ENCODE measurements at regions not wholly inside any gene's neighbourhood (a gene's known extent, or its start where the extent isn't known, plus 50 kb on each side); places are given as distances from the start of the nearest gene placed in this dataset.

DNA sequence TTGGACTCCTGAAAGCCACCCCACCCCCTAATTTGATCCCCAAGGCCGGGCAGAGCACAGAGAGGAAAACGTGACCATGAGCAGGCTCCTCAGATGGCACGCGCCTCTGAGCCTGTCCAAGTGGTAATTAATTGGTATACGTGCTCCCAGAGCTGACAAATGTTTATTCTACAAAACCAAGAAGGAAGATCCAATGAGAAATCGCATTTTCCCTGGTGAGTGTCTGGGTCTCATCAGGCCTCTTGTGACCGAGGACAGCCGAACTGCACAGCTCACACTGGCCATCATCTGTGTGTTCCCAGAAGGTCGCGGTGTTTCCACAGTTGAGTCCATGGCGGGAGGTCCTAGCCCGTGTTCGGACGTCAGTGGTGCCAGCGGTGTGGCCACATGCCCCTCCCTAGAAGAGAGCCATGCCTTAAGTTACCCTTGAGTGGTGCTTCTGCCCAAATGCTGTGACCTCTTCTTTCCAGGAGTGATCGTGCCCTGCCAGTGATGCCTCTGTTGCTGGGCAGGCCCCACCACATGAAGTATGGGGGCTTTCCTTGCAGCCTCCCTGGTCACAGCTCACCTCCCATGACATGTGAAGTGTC is 317.5 kb upstream of the RTL1 start:
- DNase-seq = no peak

DNA sequence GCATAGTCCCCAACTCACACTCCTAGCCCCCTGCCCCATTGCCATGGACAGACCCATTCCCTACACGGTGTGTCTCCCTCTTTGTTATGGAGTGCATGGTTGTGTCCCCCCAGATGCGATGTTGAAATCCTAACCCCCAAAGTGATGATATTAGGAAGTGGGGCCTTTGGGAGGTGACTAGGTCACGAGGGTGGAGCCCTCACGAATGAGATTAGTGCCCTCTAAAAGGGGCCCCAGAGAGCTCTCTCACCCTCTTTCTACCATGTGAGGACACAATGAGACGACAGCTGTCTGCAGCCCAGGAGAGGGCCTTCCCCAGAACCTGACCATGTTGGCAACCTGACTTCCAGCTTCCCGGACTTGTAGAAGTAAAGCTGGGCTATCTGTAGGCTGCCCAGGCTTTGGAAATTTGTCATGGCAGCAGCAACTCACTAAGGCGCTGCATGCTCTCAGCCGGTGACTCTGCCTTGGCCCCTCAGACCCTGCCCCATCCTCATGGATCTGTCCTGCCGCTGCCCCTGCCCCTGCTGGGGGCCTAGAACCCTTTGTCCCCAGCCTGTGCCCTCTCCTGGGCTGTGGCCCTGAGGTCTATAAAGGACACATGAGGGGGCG is 318.1 kb upstream of the RTL1 start:
- DNase-seq = no peak

DNA sequence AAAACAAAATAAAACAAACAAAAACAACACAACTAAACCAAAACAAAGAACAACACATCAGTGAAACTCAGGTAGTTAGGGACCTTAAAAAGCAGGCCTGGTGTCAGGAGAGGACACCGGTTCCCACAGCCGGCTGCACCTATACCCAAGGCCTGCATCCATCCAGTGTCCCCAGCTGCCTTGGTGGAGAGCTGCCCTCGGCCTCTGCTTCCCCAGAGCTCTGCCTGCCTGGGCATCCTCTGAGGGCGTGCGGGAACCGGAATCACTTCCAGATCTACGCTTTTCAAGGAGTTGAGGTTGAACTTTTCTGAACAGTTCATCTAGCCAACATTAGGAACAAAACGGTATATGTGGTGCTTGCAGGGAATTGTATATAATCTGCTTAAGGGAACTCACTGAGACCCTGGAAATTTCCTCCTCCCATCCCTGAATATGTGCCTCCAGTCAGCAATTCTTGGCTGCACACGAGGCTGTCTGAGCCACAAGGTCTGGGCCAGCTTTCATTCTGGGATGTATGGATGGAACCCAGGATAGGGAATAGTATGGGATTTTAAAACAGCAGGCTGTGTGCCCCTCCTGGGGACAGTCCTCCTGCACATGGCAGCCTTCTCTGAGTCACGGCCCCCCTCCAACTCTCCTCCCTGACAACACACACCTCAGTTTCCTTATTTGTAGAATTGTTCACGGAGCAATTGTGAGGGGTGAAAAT is 319.0 kb upstream of the RTL1 start:
- no peak for DNase-seq

DNA sequence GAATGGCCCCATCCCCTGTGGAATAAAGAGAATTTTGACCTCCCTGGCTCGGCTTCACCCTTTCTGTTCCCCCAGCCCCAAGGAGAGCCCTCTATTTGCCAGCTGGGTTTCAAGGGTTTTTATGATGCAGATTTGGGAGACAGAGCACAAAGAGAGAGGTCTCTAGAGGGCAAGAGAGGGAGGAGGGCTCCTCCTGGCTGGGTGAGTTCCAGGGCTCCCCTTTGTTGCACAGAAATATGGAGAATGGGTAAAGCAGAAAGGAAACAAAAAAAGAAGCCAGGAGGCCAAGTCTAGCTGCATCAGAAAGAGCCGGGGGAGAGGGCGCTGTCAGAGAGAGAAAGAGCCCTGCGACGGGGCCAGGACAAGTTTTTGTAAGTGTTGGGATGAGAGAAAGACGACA is 319.6 kb upstream of the RTL1 start:
- DNase-seq = no peak

DNA sequence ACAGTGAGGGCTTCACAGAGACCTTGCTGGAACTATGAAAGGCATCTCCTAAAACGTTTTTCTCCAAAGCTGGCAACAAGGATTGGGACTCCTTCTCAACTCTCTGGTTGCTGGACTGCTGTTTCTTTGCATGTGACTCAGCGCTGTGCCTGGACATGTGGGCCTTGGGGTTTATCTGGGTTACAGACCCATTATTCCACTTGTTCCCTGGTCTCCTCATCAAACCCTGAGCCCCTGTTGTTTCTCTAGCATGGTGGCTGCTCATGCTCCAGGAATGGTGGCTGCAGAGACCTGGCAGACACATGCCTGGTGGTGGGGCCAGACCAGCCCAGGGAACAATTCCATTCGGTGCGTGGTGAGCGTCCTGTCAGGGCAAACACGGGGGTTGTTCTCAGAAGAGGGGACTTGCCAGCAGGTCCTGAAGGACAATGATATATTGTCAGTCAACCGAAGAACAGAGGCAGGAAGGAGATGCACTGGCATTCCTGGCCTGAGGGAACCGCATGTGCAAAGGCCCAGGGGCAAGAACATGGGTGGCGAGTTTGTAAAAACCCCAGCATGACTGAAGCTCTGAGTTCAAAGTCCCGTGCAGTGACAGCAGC is 320.1 kb upstream of the RTL1 start:
- no peak for DNase-seq

DNA sequence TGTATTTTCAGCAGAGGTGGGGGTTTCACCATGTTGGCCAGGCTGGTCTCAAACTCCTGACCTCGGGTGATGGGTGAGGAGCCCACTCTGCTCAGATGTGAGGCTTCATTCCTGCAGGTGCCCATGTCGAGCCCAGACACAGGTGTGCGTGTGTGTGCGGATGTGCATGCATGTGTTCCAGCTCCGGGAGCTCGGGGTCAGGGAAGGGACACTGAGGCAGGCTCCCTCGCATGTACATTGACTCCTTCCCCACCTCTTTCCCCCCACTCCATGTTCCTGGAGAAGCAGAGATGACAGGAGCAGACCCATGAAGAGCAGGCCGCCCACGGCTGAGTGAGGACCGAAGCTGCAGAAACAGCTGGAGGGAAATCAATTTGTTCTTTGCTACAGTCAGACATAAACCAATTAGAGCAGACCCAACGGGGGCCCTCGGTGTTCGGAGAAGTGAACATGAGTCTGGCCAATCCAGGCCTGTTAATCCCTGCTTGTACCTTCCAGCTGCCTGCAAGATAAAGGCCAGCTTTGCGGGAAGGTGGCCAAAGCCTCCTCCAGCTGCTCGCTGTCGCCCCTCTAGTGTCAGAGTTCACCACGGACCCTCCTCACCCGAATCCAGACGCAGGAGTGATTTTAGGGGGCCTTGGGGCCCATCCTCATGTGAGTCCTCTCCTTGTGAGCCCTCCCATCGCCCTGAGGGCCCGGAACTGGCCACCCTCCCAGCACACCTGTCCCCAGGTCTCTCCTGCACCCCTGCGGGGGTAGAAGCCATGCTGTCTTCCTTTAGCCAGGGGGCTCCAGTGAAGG is 321.0 kb upstream of the RTL1 start:
- DNase-seq = no peak

DNA sequence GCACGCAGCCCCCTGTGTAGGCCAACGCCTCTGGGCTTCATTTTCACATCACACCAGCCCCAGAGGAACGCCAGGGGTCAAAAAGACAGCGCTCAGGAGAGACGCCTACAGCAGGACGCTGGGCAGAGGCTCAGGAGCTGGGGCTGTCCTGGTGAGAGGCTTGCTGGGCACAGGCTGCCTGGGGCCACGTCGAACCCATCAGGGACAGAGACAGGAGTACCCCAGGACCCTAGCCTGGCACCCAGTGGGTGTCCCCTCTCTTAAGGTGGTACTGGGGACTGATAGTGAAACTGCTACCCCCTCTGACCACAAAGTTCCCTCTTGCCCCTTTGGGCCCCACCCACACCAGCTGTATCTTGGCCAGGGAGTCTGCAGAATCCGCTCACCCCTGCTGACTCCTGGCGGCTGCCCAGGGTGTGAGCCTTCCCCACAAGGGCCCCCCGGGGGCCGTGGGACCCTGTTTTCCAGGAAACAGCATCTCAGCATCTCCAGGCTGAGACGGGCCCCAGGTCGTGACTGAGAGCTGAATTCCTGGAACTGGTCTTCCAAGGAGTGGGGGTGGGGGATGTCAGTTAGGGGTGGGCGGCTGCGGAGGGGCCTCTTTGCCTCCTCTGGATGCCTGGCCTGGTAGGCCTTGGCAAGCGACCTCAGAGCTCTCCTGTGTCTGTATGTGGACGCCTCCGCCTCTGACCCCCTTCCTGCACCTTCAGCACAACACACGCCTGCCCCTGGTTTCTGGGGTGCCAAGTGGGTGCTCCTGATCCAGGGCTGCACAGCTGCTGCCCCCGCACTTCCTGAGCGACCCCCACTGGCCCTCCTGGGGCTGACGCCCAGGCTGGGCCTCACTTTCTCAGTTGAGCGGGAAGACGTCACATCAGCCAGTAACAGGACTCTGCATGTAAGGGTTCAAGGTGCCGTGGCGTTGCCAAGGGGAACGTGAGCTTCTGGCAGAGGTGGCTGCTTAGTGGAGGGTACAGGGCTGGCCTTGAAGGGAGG is 321.9 kb upstream of the RTL1 start:
- no peak for DNase-seq

DNA sequence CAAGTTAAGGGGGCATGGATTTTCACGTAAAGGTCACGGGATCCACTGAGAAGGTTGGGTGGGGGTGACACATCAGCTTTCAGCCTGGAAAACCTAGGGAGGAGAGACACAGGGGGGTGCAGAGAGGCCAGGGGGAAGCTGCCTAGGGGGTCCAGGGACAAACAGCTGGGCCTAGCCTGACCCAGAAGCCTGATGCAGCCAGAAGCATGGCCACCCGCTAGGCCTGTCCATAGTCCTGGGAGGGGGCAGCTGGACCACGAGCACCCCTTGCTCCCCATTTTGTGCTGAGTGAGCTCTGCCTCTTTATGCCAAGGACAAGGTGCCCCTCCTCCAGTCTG is 322.7 kb upstream of the RTL1 start:
- no peak for DNase-seq

DNA sequence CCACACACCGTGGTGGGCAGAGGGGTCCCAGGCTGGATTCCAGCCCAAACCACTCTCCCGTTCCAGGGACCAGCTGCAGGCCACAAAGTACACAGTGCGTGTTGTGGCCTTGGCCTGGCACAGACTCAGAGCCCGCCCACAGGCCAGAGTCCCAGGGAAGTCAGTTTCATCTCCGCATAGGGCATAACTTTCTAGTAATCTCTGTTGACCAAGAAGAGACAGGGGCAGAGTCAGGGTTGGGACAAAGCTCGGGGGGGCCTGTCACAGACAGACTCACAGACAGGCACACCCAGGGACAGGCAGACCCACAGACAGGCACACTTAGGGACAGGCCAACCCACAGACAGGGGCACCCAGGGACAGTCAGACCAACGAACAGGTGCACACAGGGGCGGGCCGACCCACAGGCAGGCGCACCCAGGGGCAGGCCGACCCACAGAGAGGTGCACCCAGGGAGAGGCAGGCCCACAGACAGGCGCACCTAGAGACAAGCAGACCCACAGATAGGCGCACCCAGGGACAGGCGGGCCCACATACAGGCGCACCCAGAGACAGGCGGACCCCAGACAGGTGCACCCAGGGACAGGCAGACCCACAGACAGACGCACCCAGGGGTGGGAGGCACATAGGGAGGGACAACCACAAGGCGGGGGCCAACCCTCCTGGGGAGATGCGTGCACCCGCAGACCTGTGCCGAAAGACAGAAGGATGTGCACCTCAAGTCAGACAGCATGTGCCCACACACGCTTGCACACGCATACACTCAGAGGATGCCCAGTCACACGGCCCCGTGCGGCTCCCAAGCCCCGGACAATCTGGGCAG is 323.3 kb upstream of the RTL1 start:
- DNase-seq = no peak

DNA sequence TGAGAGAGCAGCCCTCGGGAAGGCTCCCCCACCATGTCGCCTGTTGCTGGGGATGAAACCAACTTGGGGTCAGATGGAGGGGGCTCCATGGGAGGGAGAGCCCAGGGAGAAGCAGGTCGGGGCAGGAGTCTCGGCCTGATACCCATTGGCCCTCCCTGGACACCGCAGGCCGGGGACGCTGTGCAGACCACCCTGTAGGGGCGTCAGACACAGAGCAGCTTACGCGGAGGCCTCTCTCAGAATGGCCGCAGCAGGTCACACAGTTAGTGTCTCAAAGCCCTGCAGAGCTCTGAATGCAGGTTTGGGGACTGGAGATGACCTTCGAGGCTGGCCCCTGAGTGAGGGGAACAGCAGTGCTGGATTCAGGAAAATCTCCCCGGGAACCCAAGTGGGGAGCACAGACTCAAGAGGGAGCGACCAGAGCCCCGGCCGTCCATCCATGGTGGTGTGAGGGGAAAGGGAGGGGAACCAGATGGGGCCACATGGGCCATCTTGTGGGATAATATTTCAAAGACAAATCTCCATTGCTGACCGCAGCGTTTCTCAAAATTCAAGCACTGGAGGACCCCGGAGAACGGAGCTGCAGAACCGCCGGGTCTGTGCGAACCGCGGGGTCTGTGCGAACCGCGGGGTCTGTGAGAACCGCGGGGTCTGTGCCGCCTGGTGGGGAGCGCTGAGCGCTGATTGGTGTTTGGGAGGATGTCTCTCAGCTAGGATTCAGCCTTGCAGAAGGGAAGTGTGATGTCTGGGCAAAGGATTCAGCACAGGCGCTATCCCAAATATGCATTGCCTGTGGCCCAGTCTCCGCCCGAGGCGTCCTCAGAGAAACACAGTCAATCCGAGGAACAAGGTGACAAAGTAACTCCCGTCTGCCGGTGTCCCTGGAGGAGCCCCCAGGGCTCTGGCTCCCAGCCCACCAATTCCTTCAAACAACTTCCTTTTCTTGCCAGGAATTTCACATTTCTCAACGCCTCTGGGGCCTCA is 324.4 kb upstream of the RTL1 start:
- no peak for DNase-seq

DNA sequence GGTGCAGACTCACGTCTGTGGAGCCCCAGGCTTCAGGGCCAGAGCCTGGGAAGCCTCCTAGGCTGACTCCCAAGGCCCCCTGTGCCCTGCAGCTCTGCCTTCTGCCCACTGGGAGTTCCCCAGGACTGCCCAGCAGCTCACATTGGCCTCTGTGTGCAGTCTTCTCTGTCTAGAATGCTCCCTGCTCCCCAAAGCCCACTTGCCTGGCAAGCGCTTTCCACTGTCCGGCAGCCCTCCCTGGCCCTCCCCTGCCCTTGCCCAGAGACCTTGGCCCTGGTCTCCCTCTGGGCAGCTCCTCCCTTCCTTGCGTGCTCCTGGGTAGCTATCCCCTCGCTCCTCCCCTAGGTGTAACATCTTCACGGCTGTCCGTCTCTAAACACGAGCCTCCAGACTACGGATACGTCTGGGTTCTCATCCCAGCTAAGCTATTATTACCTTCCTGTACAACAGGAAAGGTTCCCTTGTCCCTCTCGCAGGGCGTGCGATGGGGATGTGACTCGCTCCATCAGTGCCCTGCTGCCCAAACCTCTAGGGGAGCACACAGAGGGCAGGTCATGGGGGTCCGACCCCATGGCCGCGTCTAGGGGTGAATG is 325.5 kb upstream of the RTL1 start:
- no peak for DNase-seq

DNA sequence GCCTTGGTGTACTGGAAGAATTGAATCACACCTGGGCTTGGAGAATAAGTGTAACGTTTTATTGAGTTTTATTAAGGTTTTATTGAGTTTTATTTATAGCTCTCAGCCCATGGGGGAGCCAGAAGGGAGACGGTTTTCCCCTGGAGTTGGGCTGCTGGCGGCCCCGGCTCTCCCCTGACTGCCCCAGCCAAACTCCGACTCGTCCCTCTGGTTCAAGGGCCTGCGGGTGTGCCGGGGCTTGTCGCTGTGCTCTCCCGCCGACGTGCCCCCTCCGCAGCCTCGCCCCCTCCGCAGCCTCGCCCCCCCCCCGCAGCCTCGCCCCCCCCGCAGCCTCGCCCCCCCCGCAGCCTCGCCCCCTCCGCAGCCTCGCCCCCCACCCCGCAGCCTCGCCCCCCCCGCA is 326.1 kb upstream of the RTL1 start:
- no peak for DNase-seq

DNA sequence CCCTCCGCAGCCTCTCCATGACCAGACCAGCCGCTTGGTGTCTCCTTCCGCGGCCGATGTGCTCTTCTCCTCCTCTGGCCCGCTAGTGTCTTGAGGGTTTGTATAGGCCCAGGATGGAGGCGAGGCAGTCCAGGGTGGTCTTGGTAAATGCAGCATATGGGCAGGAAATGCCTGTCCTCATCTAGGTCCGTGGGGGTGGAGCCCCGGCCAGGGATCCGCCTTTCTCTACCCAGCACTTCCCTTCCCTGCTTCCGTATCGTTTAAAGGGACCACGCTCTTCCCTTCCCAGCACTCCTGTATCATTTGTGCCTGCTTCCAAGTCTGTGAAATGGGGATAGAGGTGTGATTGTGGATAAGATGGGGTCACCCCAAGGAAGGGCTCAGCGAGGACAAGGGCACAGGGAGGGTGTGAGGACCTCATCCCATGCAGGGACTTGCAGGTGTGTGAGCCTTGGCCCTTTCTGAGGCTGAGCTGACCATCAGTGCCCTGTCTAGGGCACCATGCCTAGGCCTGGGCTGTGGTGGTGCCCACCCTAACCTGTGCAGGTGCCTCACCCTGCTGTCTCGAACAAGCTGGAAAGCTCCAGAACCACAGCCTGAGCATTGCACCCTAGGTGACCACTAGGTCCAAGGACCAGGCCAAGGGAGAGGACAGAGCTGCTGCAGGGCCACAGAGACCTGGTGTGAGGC is 326.8 kb upstream of the RTL1 start:
- no peak for DNase-seq

DNA sequence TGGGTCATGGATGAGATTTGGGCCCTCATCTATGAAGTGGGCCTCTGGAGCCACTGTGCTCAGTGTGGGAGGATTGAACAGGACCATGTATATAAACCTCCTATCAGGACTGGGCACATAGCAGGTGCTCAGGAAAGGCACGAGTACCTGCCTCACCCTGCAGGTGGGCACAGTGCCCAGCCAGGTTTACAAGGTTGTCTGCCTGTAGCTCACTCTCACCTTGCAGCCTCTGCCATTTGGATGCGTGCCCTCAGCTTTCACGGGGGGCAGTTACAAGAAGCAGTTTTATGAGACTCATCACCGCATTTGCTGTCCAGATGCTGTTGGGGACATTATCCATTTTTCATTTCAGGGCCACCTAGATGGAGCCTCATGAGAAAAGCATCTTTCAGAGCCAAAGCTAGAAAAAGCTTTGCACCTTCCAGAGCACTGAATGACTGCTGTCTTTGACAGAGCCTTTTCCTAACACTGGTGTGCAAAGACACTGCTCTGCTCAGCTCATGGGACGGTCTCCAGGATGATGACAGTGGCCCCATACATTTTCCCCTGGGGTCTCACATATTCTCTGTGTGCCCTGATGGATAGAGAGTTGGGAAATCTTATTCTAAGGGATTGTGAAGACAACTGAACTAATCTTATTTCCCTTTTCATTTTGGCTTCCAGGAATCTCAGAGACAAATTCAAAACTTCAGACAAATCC is 327.5 kb upstream of the RTL1 start:
- no peak for DNase-seq

DNA sequence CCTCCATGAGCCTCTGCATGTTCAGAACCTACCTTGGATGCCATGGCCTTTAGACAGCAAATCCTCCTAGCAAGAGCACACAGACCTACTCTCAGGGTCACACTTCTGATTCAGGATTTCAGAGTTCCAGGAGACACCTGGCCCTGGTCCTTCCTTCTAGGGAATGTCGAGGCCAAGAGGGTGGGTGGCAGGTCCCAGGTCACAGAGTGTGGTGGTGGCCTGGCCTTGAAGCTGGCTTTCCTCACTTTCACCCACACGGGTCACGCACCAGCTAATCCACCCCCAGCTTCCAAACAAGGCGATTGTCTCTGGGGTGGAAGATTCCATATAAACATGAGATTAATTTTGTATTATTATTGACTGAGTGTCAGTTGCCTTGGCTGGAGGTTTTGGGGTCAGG is 328.3 kb upstream of the RTL1 start:
- no peak for DNase-seq

DNA sequence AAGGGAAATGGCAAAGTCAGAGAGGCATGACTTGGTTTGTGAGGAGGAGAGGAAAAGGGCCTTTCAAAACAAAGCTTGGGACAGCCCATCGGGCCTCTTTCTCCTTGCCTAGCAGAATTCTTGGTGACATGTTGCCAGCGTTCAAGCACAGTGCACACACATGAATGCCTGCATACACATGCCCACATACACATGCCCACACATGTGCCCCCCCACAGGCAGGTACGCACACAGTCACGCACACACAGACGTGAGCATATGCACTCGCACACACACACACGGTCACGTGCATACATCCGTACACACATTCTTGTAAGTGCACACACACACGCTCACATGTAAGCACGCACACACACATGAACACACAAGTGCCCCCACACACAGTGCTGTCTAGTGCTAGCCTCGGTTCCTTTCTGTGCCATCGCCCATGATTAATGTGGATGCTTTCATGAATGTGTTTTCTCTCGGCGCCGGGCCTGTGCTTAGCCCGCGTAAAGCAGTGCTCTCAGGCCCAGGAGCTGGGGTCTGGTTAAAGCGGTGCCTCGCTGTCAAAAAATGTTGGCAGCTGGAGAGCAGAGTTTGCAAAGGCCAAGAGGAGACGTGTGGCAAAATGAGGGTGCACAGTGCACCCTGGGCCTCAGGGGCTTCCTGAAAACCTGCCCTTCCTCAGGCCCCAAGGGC is 328.8 kb upstream of the DIO3 start:
- no peak for DNase-seq

DNA sequence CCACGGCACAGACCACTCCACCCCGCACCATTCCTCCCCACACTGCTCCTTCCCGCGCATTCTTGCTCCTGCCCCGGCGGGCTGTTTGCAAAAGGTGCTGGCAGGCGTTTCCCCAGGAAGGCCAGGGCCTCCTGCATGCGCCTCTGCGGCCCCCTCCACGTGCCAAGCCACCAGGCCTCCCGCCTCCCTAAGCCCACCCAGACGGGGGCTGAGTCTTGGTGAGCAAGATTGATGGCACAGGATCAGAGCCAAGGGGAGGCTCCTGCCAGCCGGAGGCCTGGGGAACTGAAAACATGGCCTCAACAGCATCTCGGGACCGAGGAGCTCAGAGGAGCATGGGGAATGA is 328.3 kb upstream of the DIO3 start:
- no peak for DNase-seq

DNA sequence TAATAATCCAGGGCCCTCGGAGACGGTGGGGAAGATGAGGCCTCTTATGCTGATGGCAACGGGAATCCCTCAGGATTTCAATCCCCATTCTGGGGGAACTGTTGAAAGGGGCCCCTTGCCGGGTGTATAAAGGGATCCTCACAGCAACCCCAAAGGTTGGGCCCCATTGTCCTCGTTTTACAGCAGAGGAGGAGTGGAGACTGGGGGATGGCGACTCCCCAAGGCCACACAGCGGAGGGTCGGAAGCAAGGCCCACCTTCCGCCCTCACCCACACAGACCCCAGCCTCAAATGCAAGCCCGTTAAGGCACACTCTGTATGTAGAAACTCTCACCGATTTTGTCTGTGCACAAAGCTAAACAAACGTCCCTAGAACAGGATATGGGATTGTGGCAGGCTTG is 327.9 kb upstream of the DIO3 start:
- no peak for DNase-seq

All from fibroblast of skin of right quadriceps (primary cell).